Common myeloid progenitor, CD34-positive (primary cell): ENCODE measurements at regions not wholly inside any gene's neighbourhood (a gene's known extent, or its start where the extent isn't known, plus 50 kb on each side); places are given as distances from the start of the nearest gene placed in this dataset.

Experiments
- CTCF ChIA-PET: fragments of 350-600 bp; sonication (Branson Sonifier 250); formaldehyde crosslinking; loops from one replicate; lab custom pipeline; 2021; ENCODE audit warnings: antibody characterized with exemption; lab: Charles Lee
- POLR2A ChIA-PET: fragments of 350-600 bp; sonication (Branson Sonifier 250); formaldehyde crosslinking; loops from one replicate; lab custom pipeline; 2021; ENCODE audit warnings: antibody characterized with exemption; lab: Charles Lee
- DNase-seq, 3 donors: peaks; one replicate each; pipeline versions ENCODE4 v3.0.0 to v3.0.0-alpha.2; 2013
- H3K27ac ChIP-seq, 2 experiments: 1 replicate in 1 of 2; 2 replicates in 1 of 2; pipeline ENCODE4 v1.7.0; 2013; ENCODE audit warnings: inconsistent platforms in 2 of 2, low read length in 2 of 2, mild to moderate bottlenecking in 2 of 2, low read depth in 1 of 2, moderate library complexity in 1 of 2; ENCODE audit not compliant: severe bottlenecking in 2 of 2, insufficient read depth in 1 of 2, poor library complexity in 1 of 2
- H3K27me3 ChIP-seq, 5 experiments: replicated peaks in 2 of 5; 1 replicate in 3 of 5; 2 replicates in 2 of 5; pipeline versions ENCODE4 v1.6.1 to v1.7.0; 2013; ENCODE audit warnings: low read length in 4 of 5, mild to moderate bottlenecking in 2 of 5, moderate library complexity in 2 of 5, inconsistent platforms in 1 of 5; ENCODE audit not compliant: insufficient read depth in 5 of 5, control insufficient read depth in 4 of 5
- H3K36me3 ChIP-seq, 4 experiments: 1 replicate in 2 of 4; 2 replicates in 2 of 4; pipeline versions ENCODE4 v1.6.1 to v1.7.0; 2013; ENCODE audit warnings: low read length in 3 of 4, control low read depth in 1 of 4, mild to moderate bottlenecking in 1 of 4; ENCODE audit not compliant: control insufficient read depth in 4 of 4, insufficient read depth in 4 of 4
- H3K4me1 ChIP-seq, 4 experiments: 1 replicate in 3 of 4; 2 replicates in 1 of 4; pipeline versions ENCODE4 v1.6.1 to v1.7.1; 2013; ENCODE audit warnings: low read length in 3 of 4, mild to moderate bottlenecking in 3 of 4, control low read depth in 1 of 4, inconsistent platforms in 1 of 4, moderate library complexity in 1 of 4; ENCODE audit not compliant: control insufficient read depth in 4 of 4, insufficient read depth in 4 of 4; ENCODE audit errors: control extremely low read depth in 1 of 4
- H3K4me3 ChIP-seq, 7 experiments: 1 replicate in 4 of 7; 2 replicates in 3 of 7; pipeline versions ENCODE4 v1.5.1 to v1.7.0; 2013; ENCODE audit warnings: mild to moderate bottlenecking in 7 of 7, low read length in 6 of 7, moderate library complexity in 6 of 7, inconsistent platforms in 2 of 7, low read depth in 2 of 7, control low read depth in 1 of 7; ENCODE audit not compliant: insufficient read depth in 4 of 7, control insufficient read depth in 1 of 7; ENCODE audit errors: extremely low read depth in 1 of 7
- H3K9me3 ChIP-seq, 5 experiments: 1 replicate in 4 of 5; 2 replicates in 1 of 5; pipeline versions ENCODE4 v1.6.1 to v1.7.1; 2013; ENCODE audit warnings: low read length in 4 of 5, mild to moderate bottlenecking in 2 of 5, inconsistent platforms in 1 of 5, low read depth in 1 of 5, moderate library complexity in 1 of 5; ENCODE audit not compliant: control insufficient read depth in 4 of 5, insufficient read depth in 2 of 5; ENCODE audit errors: control extremely low read depth in 1 of 5
- WGBS: methylation state at CpG from one replicate; pipeline ENCODE4 v1.1.5; 2013; ENCODE audit not compliant: insufficient coverage; 5-methylcytosine and 5-hydroxymethylcytosine counted together

- 80% methylated on average over 1 of the region's 5 CpGs for WGBS
These were observed 121.8 kb downstream of the MAIP1 start for GRCh38 chr2:200077210-200077650.

DNA sequence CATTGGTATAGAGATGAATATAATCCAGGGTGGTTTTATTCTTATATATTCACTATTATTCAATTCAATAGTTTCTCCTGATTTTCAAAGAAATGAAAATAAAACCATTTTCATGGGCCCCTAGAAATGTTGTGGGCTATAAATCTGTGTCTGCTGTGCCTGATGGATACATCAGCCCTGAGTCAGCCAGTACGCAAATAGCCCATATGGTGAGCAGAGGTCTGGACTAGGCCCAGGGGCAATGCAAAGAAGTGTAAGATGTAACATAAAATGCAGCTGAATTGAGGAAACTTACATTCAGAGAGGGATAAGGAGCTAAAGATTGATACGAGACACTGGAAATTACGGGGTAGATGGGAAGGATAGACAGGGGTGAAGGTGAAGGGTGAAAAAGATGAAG is 122.5 kb downstream of the MAIP1 start:
- Histone ChIP-seq H3K36me3 (no peaks in the 10 kb centered on the region), H3K4me3 (no peak overlapping the region), H3K27me3 (no peaks in the 10 kb centered on the region), H3K9me3 (no peaks in the 10 kb centered on the region), H3K4me1 (peaks cover 5 to 12% (median 8%) of the 10 kb centered on the region in 4 experiments), H3K27ac (no peak overlapping the region)
- CTCF ChIA-PET, result interaction anchor here (0.6 kb wide), 1 partner anchor 21 kb away, joined by 3 read pairs; no protein-coding TSS in a partner anchor
- POLR2A ChIA-PET, result no interaction called here
- 100% methylated on average over 3 of the region's 3 CpGs for WGBS
- no peak for DNase-seq

More at GRCh38 chr2:200077210-200077650, 121.8 kb downstream of the MAIP1 start:
- Histone ChIP-seq H3K4me1 (peaks cover 2 to 6% (median 3%) of the 10 kb centered on the region in 4 experiments), H3K27me3 (no peaks in the 10 kb centered on the region), H3K27ac (no peak overlapping the region), H3K4me3 (no peak overlapping the region), H3K9me3 (peaks cover 0 to 5% (median 0%) of the 10 kb centered on the region in 5 experiments), H3K36me3 (no peaks in the 10 kb centered on the region)
- ChIA-PET CTCF (no interaction called here), POLR2A (no interaction called here)
- no peak for DNase-seq

DNA sequence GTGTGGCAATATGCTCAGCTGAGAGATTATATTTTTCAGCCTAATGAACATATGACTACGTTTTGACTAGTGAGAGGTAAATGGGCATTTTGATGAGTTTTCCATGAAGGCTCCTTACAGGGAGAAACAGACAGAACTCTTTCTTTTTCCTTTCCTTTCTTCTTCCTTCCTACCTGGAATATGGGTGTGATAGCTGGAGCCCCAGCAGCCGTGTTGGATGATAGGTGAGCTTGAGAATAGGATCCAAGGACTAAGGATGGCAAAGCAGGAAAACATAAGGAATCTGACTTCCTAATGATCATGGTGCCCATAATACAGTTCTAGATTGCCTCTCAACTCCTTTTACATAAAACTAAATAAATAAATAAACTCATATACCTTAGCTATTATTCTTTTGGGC is 124.0 kb downstream of the MAIP1 start:
- Histone ChIP-seq H3K27me3 (peaks cover 0 to 2% (median 0%) of the 10 kb centered on the region in 5 experiments), H3K27ac (no peak overlapping the region), H3K4me3 (no peak overlapping the region), H3K9me3 (no peaks in the 10 kb centered on the region), H3K4me1 (peaks cover 5 to 12% (median 8%) of the 10 kb centered on the region in 4 experiments), H3K36me3 (no peaks in the 10 kb centered on the region)
- ChIA-PET POLR2A (no interaction called here), CTCF (no interaction called here)
- no CpG with 5 or more reads among the region's 2 CpGs for WGBS
- DNase-seq, result no peak

DNA sequence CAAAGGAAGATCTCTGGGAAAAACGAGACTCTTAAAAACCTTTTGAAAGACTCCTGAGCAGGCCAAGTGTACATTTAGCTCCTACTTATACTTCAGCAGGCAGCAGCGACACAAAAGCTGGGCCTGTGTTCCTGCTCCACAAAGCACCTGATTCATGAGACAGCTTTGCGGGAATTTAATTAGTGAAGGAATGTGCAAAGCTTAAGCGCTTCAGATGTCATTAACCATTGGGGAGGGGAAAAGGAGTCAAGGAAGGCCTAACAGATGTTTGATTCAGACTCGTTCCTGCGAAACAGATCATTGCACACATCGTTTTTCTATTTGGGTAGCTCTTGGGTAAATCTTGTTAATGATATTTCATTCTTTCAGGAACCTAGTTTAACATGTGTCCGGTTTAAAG is 125.9 kb downstream of the MAIP1 start:
- no peaks in the 10 kb centered on the region for H3K36me3 ChIP-seq
- H3K9me3 ChIP-seq, result peaks cover 0 to 3% (median 0%) of the 10 kb centered on the region in 5 experiments
- ChIA-PET POLR2A (interaction anchor here (0.6 kb wide), 1 partner anchor 16 kb away, joined by 4 read pairs; no protein-coding TSS in a partner anchor), CTCF (no interaction called here)
- no peak for DNase-seq
- no peak overlapping the region for H3K27ac ChIP-seq
- H3K4me1 ChIP-seq, result peaks cover 5 to 12% (median 8%) of the 10 kb centered on the region in 4 experiments
- 100% methylated on average over 8 of the region's 8 CpGs for WGBS
- no peak overlapping the region for H3K4me3 ChIP-seq
- peaks cover 0 to 5% (median 0%) of the 10 kb centered on the region in 5 experiments for H3K27me3 ChIP-seq

DNA sequence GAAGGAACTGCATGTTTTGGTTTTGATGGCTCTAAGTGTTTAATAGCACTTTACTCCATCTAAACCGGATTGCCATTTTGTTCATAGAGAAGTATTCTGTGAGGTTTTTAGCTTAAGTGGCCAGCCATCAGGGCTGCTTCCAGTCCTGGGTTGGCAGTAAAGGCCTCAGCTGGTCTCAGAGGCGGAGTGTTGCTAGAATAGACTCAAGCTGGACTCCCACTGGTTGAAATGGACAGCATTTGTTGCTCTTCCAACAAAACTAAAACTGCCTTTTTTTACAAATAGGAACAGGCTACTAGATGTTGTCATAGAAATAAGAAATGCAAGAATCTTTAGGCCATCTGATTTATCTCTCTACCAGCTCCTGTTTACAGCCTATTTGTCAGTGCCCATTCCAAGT is 126.4 kb downstream of the MAIP1 start:
- WGBS, result 88% methylated on average over 1 of the region's 2 CpGs
- POLR2A ChIA-PET, result interaction anchor here (0.6 kb wide), 1 partner anchor 16 kb away, joined by 4 read pairs; no protein-coding TSS in a partner anchor

GRCh38 chr2:200084036-200084435 is 128.7 kb downstream of the MAIP1 start:
- H3K27ac ChIP-seq, result no peak overlapping the region
- no peaks in the 10 kb centered on the region for H3K36me3 ChIP-seq
- ChIA-PET CTCF (no interaction called here), POLR2A (interaction anchor here (0.6 kb wide), 1 partner anchor 325 kb away, joined by 3 read pairs; no protein-coding TSS in a partner anchor)
- peaks cover 0 to 3% (median 0%) of the 10 kb centered on the region in 5 experiments for H3K9me3 ChIP-seq
- H3K27me3 ChIP-seq, result peaks cover 0 to 6% (median 0%) of the 10 kb centered on the region in 5 experiments
- H3K4me1 ChIP-seq, result peaks cover 5 to 12% (median 8%) of the 10 kb centered on the region in 4 experiments
- H3K4me3 ChIP-seq, result no peak overlapping the region
- DNase-seq, result no peak

More for the DNA sequence above, 126.4 kb downstream of the MAIP1 start:
- CTCF ChIA-PET, result no interaction called here
- Histone ChIP-seq H3K36me3 (no peaks in the 10 kb centered on the region), H3K9me3 (peaks cover 0 to 3% (median 0%) of the 10 kb centered on the region in 5 experiments), H3K4me3 (no peak overlapping the region), H3K27ac (no peak overlapping the region), H3K27me3 (peaks cover 0 to 5% (median 0%) of the 10 kb centered on the region in 5 experiments), H3K4me1 (peaks cover 5 to 12% (median 8%) of the 10 kb centered on the region in 4 experiments)
- no peak for DNase-seq

DNA sequence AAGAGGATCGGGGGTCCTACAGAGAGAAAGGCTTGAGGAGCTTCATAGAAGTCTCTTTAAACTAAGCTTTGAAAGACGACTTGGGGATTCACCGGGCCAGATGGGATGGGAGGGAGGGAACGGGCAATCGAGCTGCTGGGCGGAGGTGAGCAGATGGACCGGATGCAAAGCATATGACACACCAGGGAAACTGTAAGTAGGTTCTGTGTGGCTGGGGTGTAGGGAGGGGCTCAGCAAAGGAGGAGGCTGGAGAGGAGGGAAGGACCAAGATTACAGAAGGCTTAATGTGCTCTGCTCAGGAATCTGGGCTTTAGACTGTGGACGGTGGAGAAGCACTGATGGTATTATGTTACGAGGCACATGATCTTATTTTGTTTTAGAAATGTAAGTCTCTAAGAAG is 131.5 kb downstream of the MAIP1 start:
- POLR2A ChIA-PET, result no interaction called here
- WGBS, result 98% methylated on average over 8 of the region's 9 CpGs
- no peak for DNase-seq
- CTCF ChIA-PET, result no interaction called here
- H3K9me3 ChIP-seq, result peaks cover 0 to 3% (median 0%) of the 10 kb centered on the region in 5 experiments
- H3K4me1 ChIP-seq, result peaks cover 5 to 9% (median 7%) of the 10 kb centered on the region in 4 experiments
- no peak overlapping the region for H3K27ac ChIP-seq
- H3K4me3 ChIP-seq, result no peak overlapping the region
- H3K27me3 ChIP-seq, result peaks cover 0 to 6% (median 0%) of the 10 kb centered on the region in 5 experiments
- no peaks in the 10 kb centered on the region for H3K36me3 ChIP-seq
